ENCODE measurements at regions not wholly inside any gene's neighbourhood (a gene's known extent, or its start where the extent isn't known, plus 50 kb on each side); places are given as distances from the start of the nearest gene placed in this dataset.

DNA sequence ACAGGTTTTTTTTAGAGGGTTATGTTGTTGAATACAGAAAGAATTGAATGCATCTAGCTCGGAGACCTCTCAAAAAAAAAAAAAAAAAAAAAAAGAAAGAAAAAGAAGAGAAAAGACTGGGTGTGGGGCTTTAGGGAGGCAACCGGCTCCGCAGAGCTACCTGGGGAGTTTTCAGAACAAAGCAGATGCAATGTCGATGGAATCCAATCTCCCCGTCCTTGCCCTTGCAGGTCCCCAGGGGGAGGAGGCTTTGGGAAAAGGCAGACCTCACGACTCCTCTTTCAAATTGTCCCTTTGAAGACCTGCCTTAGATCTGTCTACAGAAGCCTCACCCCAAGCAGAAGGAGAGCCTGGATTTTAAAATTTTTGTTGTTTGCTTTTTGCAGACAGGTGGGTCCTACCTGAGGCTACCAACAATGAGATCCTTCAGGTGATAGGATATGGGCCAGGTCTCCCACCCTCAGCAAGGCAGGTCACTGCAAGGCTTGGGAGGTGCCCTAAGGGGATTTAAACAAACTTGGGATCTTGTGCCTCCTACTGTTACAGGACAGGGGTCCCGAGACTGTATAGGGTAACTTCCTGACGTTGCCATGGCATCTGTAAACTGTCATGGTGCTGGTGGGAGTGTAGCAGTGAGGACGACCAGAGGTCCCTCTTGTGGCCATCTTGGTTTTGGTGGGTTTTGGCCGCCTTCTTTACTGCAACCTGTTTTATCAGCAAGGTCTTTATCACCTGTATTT is 75.2 kb upstream of the PRKX start:
- no peak for TF ChIP-seq ZBTB33 (IDR thresholded peaks at IDR 0.05; ENCODE audit: borderline replicate concordance, low read depth)
- no peak for TF ChIP-seq TCF12 (IDR thresholded peaks at IDR 0.05)
- TF ChIP-seq CTCF (IDR thresholded peaks at IDR 0.05): no peak; the same call in 1 of the 2 replicates
- TF ChIP-seq PBX3 (IDR thresholded peaks at IDR 0.05): no peak

All from SK-N-SH (cell line).